ENCODE measurements at regions not wholly inside any gene's neighbourhood (a gene's known extent, or its start where the extent isn't known, plus 50 kb on each side); places are given as distances from the start of the nearest gene placed in this dataset.

- TF ChIP-seq EZH2 (IDR thresholded peaks at IDR 0.05) = no peak
- TF ChIP-seq FOXP2 (optimal IDR thresholded peaks at IDR 0.05; ENCODE audit: control extremely low read depth, extremely low read length, insufficient read depth) = no peak
- no peak for TF ChIP-seq POLR2AphosphoS5 (IDR thresholded peaks at IDR 0.05; ENCODE audit: borderline replicate concordance, low read depth, low read length)
Observed at GRCh38 chr13:88945793-88946192, 1274.6 kb downstream of the SLITRK5 start.

GRCh38 chr13:88948501-88948900 is 1277.3 kb downstream of the SLITRK5 start:
- no peak for DNase-seq (ENCODE audit: low read depth, low spot score)

More at GRCh38 chr13:88945793-88946192, 1274.6 kb downstream of the SLITRK5 start:
- no peak overlapping the region for H3K4me3 ChIP-seq
- no peaks in the 10 kb centered on the region for H3K36me3 ChIP-seq (ENCODE audit: insufficient read depth, low read length)
- no peaks in the 10 kb centered on the region for H3K9me3 ChIP-seq (ENCODE audit: low read depth, low read length)
- no peak for DNase-seq (ENCODE audit: low read depth, low spot score)
- no peak overlapping the region for H3K9ac ChIP-seq (ENCODE audit: insufficient read length)
- no peak overlapping the region for H3K27ac ChIP-seq

DNA sequence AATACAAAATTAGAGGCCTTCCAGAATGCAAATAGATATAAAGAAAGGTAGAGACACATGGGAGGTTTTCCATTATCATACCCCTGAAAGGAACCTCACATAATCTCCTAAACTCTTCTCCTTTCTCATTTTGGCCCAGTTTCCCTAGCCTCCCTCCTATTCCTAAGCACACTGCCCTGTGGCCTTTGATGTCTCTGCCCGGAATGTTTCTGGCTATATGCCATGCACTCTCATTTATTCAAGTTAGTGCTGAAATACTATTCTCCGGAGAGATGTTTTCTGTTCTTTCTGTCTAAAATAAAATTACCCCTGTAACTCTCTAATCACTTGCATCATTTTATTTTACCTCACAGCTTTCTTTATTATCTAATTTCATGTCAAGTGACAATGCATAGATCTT is 1287.7 kb downstream of the SLITRK5 start:
- H3K9ac ChIP-seq (ENCODE audit: insufficient read length) = no peak overlapping the region
- H3K4me3 ChIP-seq = no peak overlapping the region
- H3K27ac ChIP-seq = no peak overlapping the region
- H3K36me3 ChIP-seq (ENCODE audit: insufficient read depth, low read length) = no peaks in the 10 kb centered on the region
- no peak for TF ChIP-seq POLR2AphosphoS5 (IDR thresholded peaks at IDR 0.05; ENCODE audit: borderline replicate concordance, low read depth, low read length)
- TF ChIP-seq FOXP2 (optimal IDR thresholded peaks at IDR 0.05; ENCODE audit: control extremely low read depth, extremely low read length, insufficient read depth) = no peak
- TF ChIP-seq EZH2 (IDR thresholded peaks at IDR 0.05) = no peak
- no peak for DNase-seq (ENCODE audit: low read depth, low spot score)
- no peaks in the 10 kb centered on the region; the same call in 1 of the 2 replicates for H3K9me3 ChIP-seq (ENCODE audit: low read depth, low read length)

More at GRCh38 chr13:88948501-88948900, 1277.3 kb downstream of the SLITRK5 start:
- Histone ChIP-seq H3K27ac (no peak overlapping the region), H3K9me3 (ENCODE audit: low read depth, low read length) (no peaks in the 10 kb centered on the region), H3K9ac (ENCODE audit: insufficient read length) (no peak overlapping the region), H3K4me3 (no peak overlapping the region), H3K36me3 (ENCODE audit: insufficient read depth, low read length) (no peaks in the 10 kb centered on the region)
- TF ChIP-seq FOXP2 (optimal IDR thresholded peaks at IDR 0.05; ENCODE audit: control extremely low read depth, extremely low read length, insufficient read depth) = no peak
- TF ChIP-seq POLR2AphosphoS5 (IDR thresholded peaks at IDR 0.05; ENCODE audit: borderline replicate concordance, low read depth, low read length) = no peak
- no peak for TF ChIP-seq EZH2 (IDR thresholded peaks at IDR 0.05)

GRCh38 chr13:88976466-88976865 is 1305.3 kb downstream of the SLITRK5 start:
- H3K9me3 ChIP-seq (ENCODE audit: low read depth, low read length) = no peaks in the 10 kb centered on the region
- no peak overlapping the region for H3K9ac ChIP-seq (ENCODE audit: insufficient read length)
- DNase-seq (ENCODE audit: low read depth, low spot score) = no peak
- no peak overlapping the region for H3K27ac ChIP-seq
- no peaks in the 10 kb centered on the region for H3K36me3 ChIP-seq (ENCODE audit: insufficient read depth, low read length)
- TF ChIP-seq POLR2AphosphoS5 (IDR thresholded peaks at IDR 0.05; ENCODE audit: borderline replicate concordance, low read depth, low read length) (no peak), FOXP2 (optimal IDR thresholded peaks at IDR 0.05; ENCODE audit: control extremely low read depth, extremely low read length, insufficient read depth) (no peak), EZH2 (IDR thresholded peaks at IDR 0.05) (no peak)
- H3K4me3 ChIP-seq = no peak overlapping the region

- no peak overlapping the region for H3K9ac ChIP-seq (ENCODE audit: insufficient read length)
- DNase-seq (ENCODE audit: low read depth, low spot score) = no peak
- H3K27ac ChIP-seq = no peak overlapping the region
- no peak for TF ChIP-seq FOXP2 (optimal IDR thresholded peaks at IDR 0.05; ENCODE audit: control extremely low read depth, extremely low read length, insufficient read depth)
- no peak for TF ChIP-seq EZH2 (IDR thresholded peaks at IDR 0.05)
- no peak for TF ChIP-seq POLR2AphosphoS5 (IDR thresholded peaks at IDR 0.05; ENCODE audit: borderline replicate concordance, low read depth, low read length)
- H3K36me3 ChIP-seq (ENCODE audit: insufficient read depth, low read length) = no peaks in the 10 kb centered on the region
- H3K9me3 ChIP-seq (ENCODE audit: low read depth, low read length) = no peaks in the 10 kb centered on the region
- H3K4me3 ChIP-seq = no peak overlapping the region
Observed at GRCh38 chr13:88978607-88979006, 1307.4 kb downstream of the SLITRK5 start.

DNA sequence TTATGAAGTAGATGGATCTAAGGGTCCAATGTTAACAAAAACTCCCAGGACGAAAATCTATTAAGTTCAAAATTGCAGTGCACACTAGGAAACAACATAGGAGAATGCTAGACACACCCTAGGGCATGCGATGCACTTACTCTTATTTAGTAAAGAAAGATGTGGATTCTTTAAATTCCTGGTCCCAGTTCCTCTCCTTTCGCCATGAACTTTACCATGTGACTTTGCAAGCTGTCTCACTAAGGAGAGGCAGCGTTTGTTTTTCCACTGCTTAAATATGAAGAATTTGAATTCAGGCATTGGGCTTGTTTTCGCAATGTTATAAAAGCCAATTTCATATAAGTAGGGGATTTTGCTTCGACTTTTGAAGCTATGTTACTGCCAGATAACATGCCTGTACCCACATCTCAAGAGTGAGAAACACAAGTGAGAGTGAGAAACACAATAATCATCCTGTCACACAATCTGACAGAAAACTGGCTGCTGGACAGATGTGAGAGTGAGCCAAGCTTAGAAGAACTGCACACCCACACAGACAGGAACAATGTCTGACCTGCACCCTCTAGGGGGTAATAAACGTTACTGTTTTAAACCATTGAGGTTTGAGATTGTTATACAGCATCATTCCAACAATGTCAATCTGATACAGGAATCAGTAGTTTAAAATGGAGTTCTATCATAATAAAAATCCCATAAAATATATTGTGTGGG is 1308.4 kb downstream of the SLITRK5 start:
- Histone ChIP-seq H3K9me3 (ENCODE audit: low read depth, low read length) (no peaks in the 10 kb centered on the region), H3K27ac (no peak overlapping the region), H3K4me3 (no peak overlapping the region), H3K36me3 (ENCODE audit: insufficient read depth, low read length) (no peaks in the 10 kb centered on the region), H3K9ac (ENCODE audit: insufficient read length) (no peak overlapping the region)
- no peak for DNase-seq (ENCODE audit: low read depth, low spot score)
- TF ChIP-seq FOXP2 (optimal IDR thresholded peaks at IDR 0.05; ENCODE audit: control extremely low read depth, extremely low read length, insufficient read depth) (no peak), POLR2AphosphoS5 (IDR thresholded peaks at IDR 0.05; ENCODE audit: borderline replicate concordance, low read depth, low read length) (no peak), EZH2 (IDR thresholded peaks at IDR 0.05) (no peak)

DNA sequence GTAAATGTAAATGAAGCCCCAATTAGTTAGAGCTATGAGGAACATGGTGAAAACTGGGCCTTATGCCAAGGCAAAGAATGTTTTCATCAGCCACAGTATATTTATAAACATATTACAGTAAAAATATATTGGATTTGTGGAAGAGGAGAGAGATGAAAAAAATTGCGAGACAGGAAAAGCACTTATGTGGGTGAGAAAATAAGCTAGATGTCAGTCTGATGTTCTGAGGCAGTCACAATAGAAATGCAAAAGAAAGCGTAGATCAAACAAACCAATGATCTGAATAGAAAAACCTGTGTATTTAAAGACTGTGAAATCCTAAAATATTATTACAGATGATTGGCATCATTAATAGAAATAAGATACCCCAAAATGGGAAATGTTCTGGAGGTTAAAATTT is 1332.5 kb downstream of the SLITRK5 start:
- Histone ChIP-seq H3K9me3 (ENCODE audit: low read depth, low read length) (no peaks in the 10 kb centered on the region), H3K4me3 (no peak overlapping the region), H3K36me3 (ENCODE audit: insufficient read depth, low read length) (no peaks in the 10 kb centered on the region), H3K27ac (no peak overlapping the region), H3K9ac (ENCODE audit: insufficient read length) (no peak overlapping the region)
- TF ChIP-seq EZH2 (IDR thresholded peaks at IDR 0.05) (no peak), POLR2AphosphoS5 (IDR thresholded peaks at IDR 0.05; ENCODE audit: borderline replicate concordance, low read depth, low read length) (no peak)
- no peak for DNase-seq (ENCODE audit: low read depth, low spot score)

DNA sequence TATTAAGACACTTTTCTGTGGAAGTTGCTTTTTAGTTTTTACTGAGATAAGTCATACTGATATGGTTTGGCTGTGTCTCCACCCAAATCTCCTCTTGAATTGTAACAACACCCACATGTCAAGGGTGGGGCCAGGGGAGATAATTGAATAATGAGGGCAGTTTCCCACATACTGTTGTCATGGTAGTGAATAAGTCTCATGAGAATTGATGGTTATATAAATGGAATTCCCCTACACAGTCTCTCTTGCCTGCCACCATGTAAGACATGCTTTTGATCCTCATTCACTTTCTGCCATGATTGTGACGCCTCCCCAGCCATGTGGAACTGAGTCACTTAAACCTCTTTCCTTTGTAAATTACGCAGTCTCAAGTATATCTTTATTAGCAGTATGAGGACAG is 1340.4 kb downstream of the SLITRK5 start:
- Histone ChIP-seq H3K27ac (no peak overlapping the region), H3K9me3 (ENCODE audit: low read depth, low read length) (no peaks in the 10 kb centered on the region), H3K36me3 (ENCODE audit: insufficient read depth, low read length) (no peaks in the 10 kb centered on the region), H3K4me3 (no peak overlapping the region), H3K9ac (ENCODE audit: insufficient read length) (no peak overlapping the region)
- no peak for DNase-seq (ENCODE audit: low read depth, low spot score)
- TF ChIP-seq POLR2AphosphoS5 (IDR thresholded peaks at IDR 0.05; ENCODE audit: borderline replicate concordance, low read depth, low read length) = no peak
- no peak for TF ChIP-seq FOXP2 (optimal IDR thresholded peaks at IDR 0.05; ENCODE audit: control extremely low read depth, extremely low read length, insufficient read depth)
- TF ChIP-seq EZH2 (IDR thresholded peaks at IDR 0.05) = no peak
